ENCODE measurements at regions not wholly inside any gene's neighbourhood (a gene's known extent, or its start where the extent isn't known, plus 50 kb on each side); places are given as distances from the start of the nearest gene placed in this dataset.

DNA sequence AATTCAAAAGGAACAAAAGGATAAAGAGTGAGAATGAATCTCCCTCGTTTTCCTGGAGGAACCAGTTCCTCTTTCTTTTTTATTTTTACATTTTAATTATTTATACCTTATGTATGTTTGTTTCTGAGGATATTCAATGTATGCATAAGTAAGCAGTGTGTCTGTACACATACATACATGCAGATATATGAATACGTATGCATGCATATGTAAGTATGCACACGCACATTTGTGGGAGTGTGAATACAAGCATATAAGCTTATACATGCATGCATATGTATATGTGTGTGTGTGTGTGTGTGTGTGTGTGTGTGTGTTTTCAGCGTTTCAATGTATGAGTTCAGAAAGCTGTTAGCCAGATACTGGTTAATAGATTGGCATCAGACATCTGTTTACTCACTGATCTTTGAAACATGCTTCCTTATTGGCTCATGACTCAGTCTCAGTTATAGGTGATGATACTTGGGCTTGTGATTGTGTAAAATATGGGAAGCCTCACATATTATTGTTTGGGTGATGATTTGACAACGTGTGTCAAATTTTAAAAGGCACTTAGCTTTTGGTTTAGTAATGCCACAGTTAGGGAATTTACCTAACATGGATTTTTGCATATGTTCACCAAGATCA lies 279.7 kb upstream of the TRIB2 start:
- TF ChIP-seq, protein P1, sequence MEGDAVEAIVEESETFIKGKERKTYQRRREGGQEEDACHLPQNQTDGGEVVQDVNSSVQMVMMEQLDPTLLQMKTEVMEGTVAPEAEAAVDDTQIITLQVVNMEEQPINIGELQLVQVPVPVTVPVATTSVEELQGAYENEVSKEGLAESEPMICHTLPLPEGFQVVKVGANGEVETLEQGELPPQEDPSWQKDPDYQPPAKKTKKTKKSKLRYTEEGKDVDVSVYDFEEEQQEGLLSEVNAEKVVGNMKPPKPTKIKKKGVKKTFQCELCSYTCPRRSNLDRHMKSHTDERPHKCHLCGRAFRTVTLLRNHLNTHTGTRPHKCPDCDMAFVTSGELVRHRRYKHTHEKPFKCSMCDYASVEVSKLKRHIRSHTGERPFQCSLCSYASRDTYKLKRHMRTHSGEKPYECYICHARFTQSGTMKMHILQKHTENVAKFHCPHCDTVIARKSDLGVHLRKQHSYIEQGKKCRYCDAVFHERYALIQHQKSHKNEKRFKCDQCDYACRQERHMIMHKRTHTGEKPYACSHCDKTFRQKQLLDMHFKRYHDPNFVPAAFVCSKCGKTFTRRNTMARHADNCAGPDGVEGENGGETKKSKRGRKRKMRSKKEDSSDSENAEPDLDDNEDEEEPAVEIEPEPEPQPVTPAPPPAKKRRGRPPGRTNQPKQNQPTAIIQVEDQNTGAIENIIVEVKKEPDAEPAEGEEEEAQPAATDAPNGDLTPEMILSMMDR (IDR thresholded peaks at IDR 0.05), result no peak
- no peak for TF ChIP-seq POLR2A (IDR thresholded peaks at IDR 0.05)
